ENCODE measurements at regions not wholly inside any gene's neighbourhood (a gene's known extent, or its start where the extent isn't known, plus 50 kb on each side); places are given as distances from the start of the nearest gene placed in this dataset.

- no peak overlapping the region for H3K4me3 ChIP-seq (ENCODE audit: low read depth, low read length)
- no peak for DNase-seq (ENCODE audit: low read depth)
- TF ChIP-seq CTCF (IDR thresholded peaks at IDR 0.05; ENCODE audit: insufficient read depth, low read depth, low read length), result no peak
These were observed 1448.9 kb downstream of the NLGN4Y start for GRCh38 chrY:15973200-15973599.

GRCh38 chrY:15976771-15977170 lies 1452.4 kb downstream of the NLGN4Y start:
- no peak for TF ChIP-seq CTCF (IDR thresholded peaks at IDR 0.05; ENCODE audit: insufficient read depth, low read depth, low read length)
- no peak for DNase-seq (ENCODE audit: low read depth)
- no peak overlapping the region for H3K4me3 ChIP-seq (ENCODE audit: low read depth, low read length)

GRCh38 chrY:15978503-15978902 lies 1454.2 kb downstream of the NLGN4Y start:
- DNase-seq (ENCODE audit: low read depth), result no peak
- H3K4me3 ChIP-seq (ENCODE audit: low read depth, low read length), result no peak overlapping the region
- TF ChIP-seq CTCF (IDR thresholded peaks at IDR 0.05; ENCODE audit: insufficient read depth, low read depth, low read length), result no peak

- DNase-seq (ENCODE audit: low read depth), result no peak
- H3K4me3 ChIP-seq (ENCODE audit: low read depth, low read length), result no peak overlapping the region
- no peak for TF ChIP-seq CTCF (IDR thresholded peaks at IDR 0.05; ENCODE audit: insufficient read depth, low read depth, low read length)
These were observed 1460.5 kb downstream of the NLGN4Y start for GRCh38 chrY:15984651-15985398.

- TF ChIP-seq CTCF (IDR thresholded peaks at IDR 0.05; ENCODE audit: insufficient read depth, low read depth, low read length), result no peak
- no peak overlapping the region for H3K4me3 ChIP-seq (ENCODE audit: low read depth, low read length)
- DNase-seq (ENCODE audit: low read depth), result no peak
These were observed 1471.7 kb downstream of the NLGN4Y start for GRCh38 chrY:15996014-15996413.

- H3K4me3 ChIP-seq (ENCODE audit: low read depth, low read length), result no peak overlapping the region
- TF ChIP-seq CTCF (IDR thresholded peaks at IDR 0.05; ENCODE audit: insufficient read depth, low read depth, low read length), result no peak
- DNase-seq (ENCODE audit: low read depth), result no peak
These were observed 1476.4 kb downstream of the NLGN4Y start for GRCh38 chrY:16000751-16001150.

- DNase-seq (ENCODE audit: low read depth), result no peak
- no peak for TF ChIP-seq CTCF (IDR thresholded peaks at IDR 0.05; ENCODE audit: insufficient read depth, low read depth, low read length)
- no peak overlapping the region for H3K4me3 ChIP-seq (ENCODE audit: low read depth, low read length)
These were observed 1477.6 kb downstream of the NLGN4Y start for GRCh38 chrY:16001896-16002295.

All from fibroblast of villous mesenchyme (primary cell).